T-cell (primary cell): ENCODE measurements at regions not wholly inside any gene's neighbourhood (a gene's known extent, or its start where the extent isn't known, plus 50 kb on each side); places are given as distances from the start of the nearest gene placed in this dataset.

ENCODE experiments used
- ATAC-seq, 4 experiments: fragments of 200-7000 bp in 3 of 4; fragments of 150-1000 bp in 1 of 4; cut with Tn5 transposase; replicated peaks in 1 of 4; 1 replicate in 3 of 4; 2 replicates in 1 of 4; pipeline ENCODE4 v1.10.0; 2021; ENCODE audit warnings: moderate library complexity in 3 of 4, mild to moderate bottlenecking in 2 of 4, moderate number of reproducible peaks in 1 of 4
- CTCF ChIA-PET, 2 donors: fragments of 300-600 bp; sonication (Branson Sonifier 250); formaldehyde crosslinking; loops; one replicate each; lab custom pipeline; 2022; ENCODE audit warnings: antibody characterized with exemption in 2 of 2; lab: Charles Lee
- POLR2A ChIA-PET, 2 donors: fragments of 300-600 bp; sonication (Branson Sonifier 250); formaldehyde crosslinking; loops; one replicate each; lab custom pipeline; 2022; ENCODE audit warnings: antibody characterized with exemption in 2 of 2; lab: Charles Lee
- DNase-seq, 35 experiments: peaks; one replicate each; pipeline versions ENCODE4 v3.0.0 to v3.0.0-alpha.2; 2013 to 2023
- H3K27ac ChIP-seq: one replicate; pipeline ENCODE4 v1.5.1; 2013; ENCODE audit warnings: low read length
- H3K27me3 ChIP-seq, 2 experiments: replicated peaks in 1 of 2; 1 replicate in 1 of 2; 2 replicates in 1 of 2; pipeline versions ENCODE4 v1.6.1 to v1.7.0; 2013; ENCODE audit warnings: low read length in 1 of 2, mixed read lengths in 1 of 2; ENCODE audit not compliant: control insufficient read depth in 2 of 2, insufficient read depth in 2 of 2; ENCODE audit errors: extremely low read depth in 1 of 2
- H3K36me3 ChIP-seq, 2 donors: 1 replicate in 1 of 2; 2 replicates in 1 of 2; pipeline versions ENCODE4 v1.6.1 to v1.7.0; 2013; ENCODE audit warnings: low read length in 1 of 2; ENCODE audit not compliant: control insufficient read depth in 2 of 2, insufficient read depth in 1 of 2; ENCODE audit errors: extremely low read depth in 1 of 2
- H3K4me1 ChIP-seq, 2 experiments: 1 replicate in 1 of 2; 2 replicates in 1 of 2; pipeline versions ENCODE4 v1.6.1 to v1.7.0; 2013; ENCODE audit warnings: low read length in 2 of 2, mixed read lengths in 1 of 2; ENCODE audit not compliant: insufficient read depth in 2 of 2, control insufficient read depth in 1 of 2; ENCODE audit errors: extremely low read depth in 1 of 2
- H3K4me3 ChIP-seq, 2 donors: 1 replicate in 1 of 2; 2 replicates in 1 of 2; pipeline versions ENCODE4 v1.5.1 to v1.7.0; 2013; ENCODE audit warnings: mild to moderate bottlenecking in 2 of 2, low read length in 1 of 2, moderate library complexity in 1 of 2; ENCODE audit not compliant: control insufficient read depth in 1 of 2; ENCODE audit errors: extremely low read depth in 1 of 2
- H3K9me3 ChIP-seq: 2 replicates; pipeline ENCODE4 v1.7.0; 2013
- H3K27ac Mint-ChIP-seq, 2 donors: one replicate each; pipeline ENCODE4 v1.8.0; 2020 to 2021; ENCODE audit warnings: mild to moderate bottlenecking in 2 of 2, mixed read lengths in 2 of 2
- H3K27me3 Mint-ChIP-seq, 2 donors: one replicate each; pipeline ENCODE4 v1.8.0; 2021 to 2022; ENCODE audit warnings: mixed read lengths in 2 of 2
- H3K36me3 Mint-ChIP-seq: one replicate; pipeline ENCODE4 v1.8.0; 2021; ENCODE audit warnings: mixed read lengths
- H3K4me1 Mint-ChIP-seq, 3 donors: one replicate each; pipeline ENCODE4 v1.8.0; 2020 to 2022; ENCODE audit warnings: mixed read lengths in 3 of 3, mild to moderate bottlenecking in 1 of 3
- H3K4me3 Mint-ChIP-seq, 3 donors: one replicate each; pipeline ENCODE4 v1.8.0; 2020 to 2022; ENCODE audit warnings: mild to moderate bottlenecking in 3 of 3, mixed read lengths in 3 of 3, moderate library complexity in 3 of 3
- H3K9me3 Mint-ChIP-seq, 3 donors: one replicate each; pipeline ENCODE4 v1.8.0; 2020 to 2022; ENCODE audit warnings: mixed read lengths in 3 of 3
- WGBS: methylation state at CpG from one replicate; pipeline ENCODE4 v1.1.5; 2013; ENCODE audit warnings: missing lambda C conversion rate; ENCODE audit not compliant: insufficient coverage; 5-methylcytosine and 5-hydroxymethylcytosine counted together

- H3K27me3 ChIP-seq = no peaks in the 10 kb centered on the region
- no peak overlapping the region for H3K4me3 Mint-ChIP-seq
- CTCF ChIA-PET = no interaction called here
- no peaks in the 10 kb centered on the region for H3K36me3 ChIP-seq
- no peak overlapping the region for H3K27ac Mint-ChIP-seq
- H3K4me1 ChIP-seq = no peaks in the 10 kb centered on the region
- DNase-seq (no peak), ATAC-seq (no peak)
- POLR2A ChIA-PET = no interaction called here
- H3K27ac ChIP-seq = no peak overlapping the region
- H3K4me3 ChIP-seq = no peak overlapping the region
- H3K27me3 Mint-ChIP-seq = peaks cover 0 to 11% of the 10 kb centered on the region in 2 donors
- H3K9me3 Mint-ChIP-seq = peaks cover 0 to 11% (median 0%) of the 10 kb centered on the region in 3 donors
- no peaks in the 10 kb centered on the region for H3K36me3 Mint-ChIP-seq
- H3K4me1 Mint-ChIP-seq = no peaks in the 10 kb centered on the region
- H3K9me3 ChIP-seq = no peaks in the 10 kb centered on the region
Observed at GRCh38 chr15:97790180-97790579, 170.3 kb upstream of the ARRDC4 start.

GRCh38 chr15:97791824-97792792 is 168.4 kb upstream of the ARRDC4 start:
- H3K9me3 ChIP-seq = no peaks in the 10 kb centered on the region
- H3K4me3 Mint-ChIP-seq = no peak overlapping the region

GRCh38 chr15:97804950-97805349 is 155.6 kb upstream of the ARRDC4 start:
- ATAC-seq (no peak), DNase-seq (no peak)
- Mint-ChIP-seq H3K9me3 (peaks cover 0 to 3% (median 0%) of the 10 kb centered on the region in 3 donors), H3K36me3 (no peaks in the 10 kb centered on the region), H3K27ac (no peak overlapping the region), H3K4me1 (no peaks in the 10 kb centered on the region), H3K27me3 (peaks cover 0 to 8% of the 10 kb centered on the region in 2 donors), H3K4me3 (no peak overlapping the region)
- Histone ChIP-seq H3K4me3 (no peak overlapping the region), H3K4me1 (no peaks in the 10 kb centered on the region), H3K9me3 (no peaks in the 10 kb centered on the region), H3K36me3 (no peaks in the 10 kb centered on the region), H3K27ac (no peak overlapping the region), H3K27me3 (no peaks in the 10 kb centered on the region)
- POLR2A ChIA-PET = no interaction called here
- 60% methylated on average over 1 of the region's 3 CpGs for WGBS
- CTCF ChIA-PET = no interaction called here

More at GRCh38 chr15:97791824-97792792, 168.4 kb upstream of the ARRDC4 start:
- POLR2A ChIA-PET = no interaction called here
- Mint-ChIP-seq H3K36me3 (no peaks in the 10 kb centered on the region), H3K9me3 (peaks cover 0 to 11% (median 0%) of the 10 kb centered on the region in 3 donors), H3K27ac (no peak overlapping the region), H3K27me3 (peaks cover 0 to 11% of the 10 kb centered on the region in 2 donors), H3K4me1 (no peaks in the 10 kb centered on the region)
- WGBS = 69% methylated on average over 10 of the region's 17 CpGs
- DNase-seq (no peak), ATAC-seq (no peak)
- CTCF ChIA-PET = no interaction called here
- Histone ChIP-seq H3K36me3 (no peaks in the 10 kb centered on the region), H3K4me3 (no peak overlapping the region), H3K27ac (no peak overlapping the region), H3K4me1 (no peaks in the 10 kb centered on the region), H3K27me3 (no peaks in the 10 kb centered on the region)

GRCh38 chr15:97806766-97807165 is 153.7 kb upstream of the ARRDC4 start:
- H3K27ac ChIP-seq = no peak overlapping the region
- Mint-ChIP-seq H3K4me1 (no peaks in the 10 kb centered on the region), H3K4me3 (no peak overlapping the region), H3K27ac (no peak overlapping the region), H3K27me3 (peaks cover 0 to 4% of the 10 kb centered on the region in 2 donors), H3K36me3 (no peaks in the 10 kb centered on the region), H3K9me3 (peaks cover 2 to 7% (median 4%) of the 10 kb centered on the region in 3 donors)
- H3K36me3 ChIP-seq = no peaks in the 10 kb centered on the region
- WGBS = 79% methylated on average over 6 of the region's 6 CpGs
- ChIA-PET POLR2A (no interaction called here), CTCF (no interaction called here)
- H3K4me3 ChIP-seq = no peak overlapping the region
- no peak for ATAC-seq
- DNase-seq = no peak
- no peaks in the 10 kb centered on the region for H3K27me3 ChIP-seq
- H3K9me3 ChIP-seq = no peaks in the 10 kb centered on the region
- no peaks in the 10 kb centered on the region for H3K4me1 ChIP-seq

GRCh38 chr15:97815835-97816234 is 144.7 kb upstream of the ARRDC4 start:
- Mint-ChIP-seq H3K4me1 (no peaks in the 10 kb centered on the region), H3K4me3 (no peak overlapping the region), H3K36me3 (no peaks in the 10 kb centered on the region), H3K9me3 (peaks cover 2 to 7% (median 4%) of the 10 kb centered on the region in 3 donors), H3K27ac (no peak overlapping the region), H3K27me3 (peaks cover 0 to 3% of the 10 kb centered on the region in 2 donors)
- ChIA-PET CTCF (no interaction called here), POLR2A (no interaction called here)
- Histone ChIP-seq H3K4me1 (peaks cover 0 to 4% of the 10 kb centered on the region in 2 experiments), H3K9me3 (no peaks in the 10 kb centered on the region), H3K27me3 (no peaks in the 10 kb centered on the region), H3K27ac (no peak overlapping the region), H3K4me3 (no peak overlapping the region), H3K36me3 (no peaks in the 10 kb centered on the region)
- DNase-seq (no peak), ATAC-seq (no peak)
- 87% methylated on average over 2 of the region's 2 CpGs for WGBS

- Histone ChIP-seq H3K4me1 (peaks cover 0 to 4% of the 10 kb centered on the region in 2 experiments), H3K4me3 (no peak overlapping the region), H3K36me3 (no peaks in the 10 kb centered on the region), H3K9me3 (no peaks in the 10 kb centered on the region), H3K27me3 (no peaks in the 10 kb centered on the region), H3K27ac (no peak overlapping the region)
- ATAC-seq (no peak), DNase-seq (no peak)
- Mint-ChIP-seq H3K4me1 (no peaks in the 10 kb centered on the region), H3K4me3 (no peak overlapping the region), H3K9me3 (peaks cover 0 to 3% (median 2%) of the 10 kb centered on the region in 3 donors), H3K27me3 (peaks cover 0 to 3% of the 10 kb centered on the region in 2 donors), H3K36me3 (no peaks in the 10 kb centered on the region), H3K27ac (no peak overlapping the region)
- ChIA-PET POLR2A (interaction anchor here in 1 of 2 donors (0.7 kb wide), 1 partner anchor 22 kb away, joined by 3 read pairs; no protein-coding TSS in a partner anchor), CTCF (no interaction called here)
- WGBS = 66% methylated on average over 6 of the region's 9 CpGs
Observed at GRCh38 chr15:97817276-97817890, 143.1 kb upstream of the ARRDC4 start.
